Endothelial cell of umbilical vein (primary cell): ENCODE measurements at regions not wholly inside any gene's neighbourhood (a gene's known extent, or its start where the extent isn't known, plus 50 kb on each side); places are given as distances from the start of the nearest gene placed in this dataset.

Source experiments
- BruUV-seq: library from RNA; stranded (reverse); fragments of 400-500 nt; replicated peaks from 2 replicates; lab custom pipeline; 2021; lab: Mats Ljungman, UMichigan
- CTCF ChIA-PET: fragments of 300-600, 350-600 bp; sonication (Branson Sonifier 250); formaldehyde crosslinking; loops from one replicate; lab custom pipeline; 2021; ENCODE audit warnings: antibody characterized with exemption, inconsistent platforms; lab: Charles Lee
- POLR2A ChIA-PET: fragments of 300-600, 350-600 bp; sonication (Branson Sonifier 250); formaldehyde crosslinking; loops from one replicate; lab custom pipeline; 2021; ENCODE audit warnings: antibody characterized with exemption, inconsistent platforms; lab: Charles Lee
- DNase-seq: peaks from one replicate; pipeline ENCODE4 v3.0.0-alpha.2; 2011; ENCODE audit warnings: low read depth, low spot score
- FAIRE-seq: peaks from 2 replicates; lab custom pipeline; 2011; peaks lifted over from hg19 to GRCh38; lab: Jason Lieb, UNC
- H2AFZ ChIP-seq: 2 replicates; pipeline ENCODE4 v1.6.0; 2012; ENCODE audit warnings: low read depth, low read length, control low read depth, inconsistent platforms
- H3K27ac ChIP-seq: 2 replicates; pipeline ENCODE4 v1.5.1; 2011; ENCODE audit warnings: low read depth, mild to moderate bottlenecking, control low read depth, low read length, moderate library complexity; ENCODE audit not compliant: insufficient read depth
- H3K27me3 ChIP-seq, 2 experiments: 2 replicates each; pipeline versions ENCODE4 v1.6.0 to v1.6.1; 2011; ENCODE audit warnings: low read length in 2 of 2, mixed read lengths in 1 of 2; ENCODE audit not compliant: control insufficient read depth in 2 of 2, insufficient read depth in 2 of 2
- H3K36me3 ChIP-seq, 2 experiments: 2 replicates in 1 of 2; 3 replicates in 1 of 2; pipeline ENCODE4 v1.5.1; 2011; ENCODE audit warnings: low read length in 2 of 2, mild to moderate bottlenecking in 1 of 2, moderate library complexity in 1 of 2; ENCODE audit not compliant: control insufficient read depth in 2 of 2, insufficient read depth in 2 of 2; ENCODE audit errors: extremely low read depth in 1 of 2
- H3K4me1 ChIP-seq: 3 replicates; pipeline ENCODE4 v1.5.1; 2011; ENCODE audit warnings: mild to moderate bottlenecking, low read length; ENCODE audit not compliant: control insufficient read depth, insufficient read depth; ENCODE audit errors: extremely low read depth
- H3K4me2 ChIP-seq: 2 replicates; pipeline ENCODE4 v1.6.1; 2011; ENCODE audit warnings: low read length, control low read depth, mixed read lengths; ENCODE audit not compliant: insufficient read depth
- H3K4me3 ChIP-seq, 3 experiments: fragments of 200-600 bp in 1 of 3; sonication (generic), shearing (Covaris generic) in 1 of 3; replicated peaks in 1 of 3; 2 replicates each; pipeline ENCODE4 v1.5.1; 2011 to 2016; ENCODE audit warnings: control low read depth in 3 of 3, low read length in 3 of 3, mild to moderate bottlenecking in 2 of 3, inconsistent platforms in 1 of 3, low read depth in 1 of 3, moderate library complexity in 1 of 3; ENCODE audit not compliant: insufficient read depth in 1 of 3
- H3K79me2 ChIP-seq: 2 replicates; pipeline ENCODE4 v1.6.0; 2012; ENCODE audit warnings: low read length, inconsistent platforms; ENCODE audit not compliant: control insufficient read depth, insufficient read depth
- H3K9ac ChIP-seq: replicated peaks from 2 replicates; pipeline ENCODE3; 2011; ENCODE audit warnings: low read length, control low read depth; ENCODE audit not compliant: insufficient read depth; ENCODE audit errors: extremely low read depth
- H3K9me1 ChIP-seq: replicated peaks from 3 replicates; pipeline ENCODE4 v1.6.0; 2011; ENCODE audit warnings: mild to moderate bottlenecking, low read length; ENCODE audit not compliant: control insufficient read depth, insufficient read depth; ENCODE audit errors: extremely low read depth
- H3K9me3 ChIP-seq: replicated peaks from 2 replicates; pipeline ENCODE4 v1.5.1; 2012; ENCODE audit warnings: low read length, inconsistent platforms; ENCODE audit not compliant: control insufficient read depth, insufficient read depth
- H4K20me1 ChIP-seq: replicated peaks from 2 replicates; pipeline ENCODE3; 2011; ENCODE audit warnings: mild to moderate bottlenecking, low read length; ENCODE audit not compliant: control insufficient read depth, insufficient read depth; ENCODE audit errors: extremely low read depth
- CTCF ChIP-seq, 2 donors: IDR thresholded peaks; 1 replicate in 1 of 2; 2 replicates in 1 of 2; pipeline ENCODE4 v1.5.1; 2011; ENCODE audit warnings: low read length in 2 of 2, mild to moderate bottlenecking in 2 of 2, moderate library complexity in 2 of 2, control low read depth in 1 of 2, inconsistent platforms in 1 of 2, low read depth in 1 of 2; ENCODE audit not compliant: insufficient read depth in 1 of 2; ENCODE audit errors: extremely low read depth in 1 of 2
- EZH2 ChIP-seq: IDR thresholded peaks from 2 replicates; pipeline ENCODE4 v1.6.1; 2012; ENCODE audit warnings: borderline replicate concordance, low read depth, mild to moderate bottlenecking, moderate library complexity, low read length, inconsistent platforms; ENCODE audit not compliant: severe bottlenecking
- FOS ChIP-seq: IDR thresholded peaks from 2 replicates; pipeline ENCODE4 v1.6.1; 2011; ENCODE audit warnings: mild to moderate bottlenecking, low read length, moderate library complexity, borderline replicate concordance; ENCODE audit not compliant: insufficient read depth
- GATA2 ChIP-seq: IDR thresholded peaks from 2 replicates; pipeline ENCODE4 v1.7.0; 2011; ENCODE audit warnings: low read depth, mild to moderate bottlenecking, moderate library complexity, mixed read lengths, low read length; ENCODE audit not compliant: insufficient read length, insufficient read depth
- JUN ChIP-seq: IDR thresholded peaks from 2 replicates; pipeline ENCODE4 v1.6.1; 2011; ENCODE audit warnings: borderline replicate concordance, low read depth; ENCODE audit not compliant: insufficient read length, insufficient read depth
- MAX ChIP-seq: IDR thresholded peaks from 2 replicates; pipeline ENCODE4 v1.6.1; 2011; ENCODE audit not compliant: insufficient read depth, insufficient read length
- MYC ChIP-seq: IDR thresholded peaks from one replicate; pipeline ENCODE4 v1.6.1; 2011; ENCODE audit warnings: mild to moderate bottlenecking, low read depth, low read length
- POLR2A ChIP-seq: IDR thresholded peaks from 2 replicates; pipeline ENCODE4 v1.6.1; 2012; ENCODE audit warnings: low read depth, mild to moderate bottlenecking, control low read depth, low read length
- POLR2AphosphoS5 ChIP-seq: IDR thresholded peaks from 2 replicates; pipeline ENCODE4 v1.6.1; 2012; ENCODE audit warnings: low read depth, mild to moderate bottlenecking, control low read depth, low read length, moderate library complexity; ENCODE audit not compliant: insufficient read depth
- dilution Hi-C: fragments of 300-500 bp; cut with MboI; formaldehyde crosslinking; loops from one replicate; pipeline ENCODE4 v1.15.0; 2019; ENCODE audit warnings: low sequenced_read_pairs; ENCODE audit not compliant: extremely low pct_ligation_motif_present
- intact Hi-C: fragments of 100-400 bp; cut with micrococcal nuclease; formaldehyde crosslinking; loops from one replicate; pipeline ENCODE4 v1.10.0; 2022

- intact Hi-C loops (no loop called here), dilution Hi-C loops (no loop called here)
- no peak overlapping the region for H3K4me2 ChIP-seq
- H3K27me3 ChIP-seq: no peaks in the 10 kb centered on the region
- no peak overlapping the region for H2AFZ ChIP-seq
- H3K27ac ChIP-seq: no peak overlapping the region
- H3K9me1 ChIP-seq: no peaks in the 10 kb centered on the region
- no peak overlapping the region for H3K9ac ChIP-seq
- H3K9me3 ChIP-seq: no peaks in the 10 kb centered on the region
- H3K79me2 ChIP-seq: no peaks in the 10 kb centered on the region
- H3K36me3 ChIP-seq: no peaks in the 10 kb centered on the region
- H4K20me1 ChIP-seq: no peaks in the 10 kb centered on the region
- BruUV-seq: no TSS peak
- no peaks in the 10 kb centered on the region for H3K4me1 ChIP-seq
- ChIA-PET CTCF (no interaction called here), POLR2A (no interaction called here)
- H3K4me3 ChIP-seq: no peak overlapping the region
- DNase-seq: no peak
- no peak for FAIRE-seq
- TF ChIP-seq CTCF (IDR thresholded peaks at IDR 0.05; ENCODE audit: extremely low read depth in 1 of 2, insufficient read depth in 1 of 2, low read depth in 1 of 2, low read length in 2 of 2) (no peak), JUN (no peak), EZH2 (no peak), FOS (no peak), GATA2 (no peak), POLR2AphosphoS5 (no peak), POLR2A (no peak), MAX (no peak), MYC (no peak)
Observed at GRCh38 chr3:144756704-144757440, 785.2 kb downstream of the DIPK2A start.
